SIG-M5 treated with dmso at 0.1 percent for 504 hours (cell line): ENCODE measurements at regions not wholly inside any gene's neighbourhood (a gene's known extent, or its start where the extent isn't known, plus 50 kb on each side); places are given as distances from the start of the nearest gene placed in this dataset.
"Not testable (repeated sequence)": the region's sequence is repeated elsewhere in the genome, so short reads cannot be mapped to it uniquely, and the experiment has no call there.

Experiments
- DNase-seq: peaks from one replicate; lab custom pipeline; 2025; ENCODE audit not compliant: unreplicated experiment; lab: John Stamatoyannopoulos, UW

DNA sequence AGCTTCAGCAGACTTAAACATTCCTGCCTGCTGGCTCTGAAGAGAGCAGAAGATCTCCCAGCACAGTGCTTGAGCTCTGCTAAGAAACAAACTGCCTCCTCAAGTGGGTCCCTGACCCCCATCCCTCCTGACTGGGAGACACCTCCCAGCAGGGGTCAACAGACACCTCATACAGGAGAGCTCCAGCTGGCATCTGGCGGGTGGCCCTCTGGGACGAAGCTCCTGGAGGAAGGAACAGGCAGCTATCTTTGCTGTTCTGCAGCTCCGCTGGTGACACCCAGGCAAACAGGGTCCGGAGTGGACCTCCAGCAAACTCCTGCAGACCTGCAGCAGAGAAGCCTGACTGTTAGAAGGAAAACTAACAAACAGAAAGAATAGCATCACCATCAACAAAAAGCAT is 139.3 kb downstream of the ATXN7L3B start:
- DNase-seq, result not testable (repeated sequence)

DNA sequence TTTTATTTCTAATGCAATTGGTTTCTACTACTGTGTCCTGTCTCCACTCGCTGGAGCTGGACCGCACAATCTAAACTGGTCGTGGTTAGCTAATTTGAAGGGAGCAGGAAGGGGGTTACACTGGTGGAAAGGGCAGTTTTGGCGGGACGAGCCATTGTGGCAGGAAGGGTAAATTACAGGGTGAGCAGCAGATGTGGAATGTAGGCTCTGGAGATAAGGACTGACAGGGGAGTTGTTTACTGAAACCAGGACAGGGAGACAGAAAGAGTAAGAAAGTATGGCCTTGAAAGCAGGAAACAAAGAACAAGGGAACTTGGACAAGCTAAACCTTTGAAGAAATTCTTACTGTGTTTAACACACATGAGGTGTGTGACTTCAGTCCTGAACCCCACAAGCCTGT is 147.8 kb downstream of the ATXN7L3B start:
- no peak for DNase-seq

DNA sequence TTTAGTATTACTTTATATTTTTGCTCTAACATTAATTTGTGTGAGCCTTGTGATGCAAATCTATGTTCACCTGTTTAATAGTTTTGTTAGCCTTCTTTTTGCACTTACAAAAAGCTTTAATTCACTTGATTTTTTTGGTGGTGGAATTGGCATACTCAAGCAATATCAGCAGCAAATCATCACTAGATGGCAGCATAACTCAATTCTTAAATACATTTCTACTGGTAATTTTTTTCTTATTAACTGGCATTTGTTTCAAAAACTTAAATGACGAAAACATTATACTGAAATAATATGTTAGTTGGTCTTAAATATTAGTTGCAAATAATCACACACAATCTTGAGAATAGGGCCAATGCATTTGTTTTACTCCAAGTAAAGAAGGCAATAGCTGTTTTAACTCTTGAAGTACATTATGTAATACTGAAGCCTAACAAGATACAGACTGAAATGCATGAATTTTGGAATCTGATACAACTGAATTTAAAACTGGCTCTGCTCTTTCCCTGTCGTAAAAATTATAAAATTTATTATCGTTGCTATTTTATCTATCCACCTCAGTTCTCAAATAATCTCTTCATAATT is 151.5 kb downstream of the ATXN7L3B start:
- peak; percentile 31 for DNase-seq

DNA sequence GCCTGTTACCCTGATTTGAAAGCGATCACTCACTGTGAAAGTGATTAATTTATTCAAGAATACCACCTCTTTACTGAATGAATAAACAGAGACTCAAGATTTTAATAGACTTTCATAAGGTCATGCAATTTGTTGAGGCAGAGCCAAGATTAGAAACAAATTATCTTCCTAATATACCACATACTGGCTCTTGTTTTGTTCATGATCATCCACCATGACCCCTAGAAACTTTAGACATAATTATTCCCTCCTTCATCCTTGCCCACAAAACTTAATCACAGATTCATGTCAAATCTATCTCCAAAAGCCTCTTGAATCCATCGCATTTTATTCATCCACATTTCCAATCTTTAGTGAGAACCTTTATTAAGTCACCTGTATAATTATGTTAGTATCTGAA is 152.3 kb downstream of the ATXN7L3B start:
- no peak for DNase-seq

GRCh38 chr12:74719447-74719846 is 181.8 kb downstream of the ATXN7L3B start:
- DNase-seq, result no peak

DNA sequence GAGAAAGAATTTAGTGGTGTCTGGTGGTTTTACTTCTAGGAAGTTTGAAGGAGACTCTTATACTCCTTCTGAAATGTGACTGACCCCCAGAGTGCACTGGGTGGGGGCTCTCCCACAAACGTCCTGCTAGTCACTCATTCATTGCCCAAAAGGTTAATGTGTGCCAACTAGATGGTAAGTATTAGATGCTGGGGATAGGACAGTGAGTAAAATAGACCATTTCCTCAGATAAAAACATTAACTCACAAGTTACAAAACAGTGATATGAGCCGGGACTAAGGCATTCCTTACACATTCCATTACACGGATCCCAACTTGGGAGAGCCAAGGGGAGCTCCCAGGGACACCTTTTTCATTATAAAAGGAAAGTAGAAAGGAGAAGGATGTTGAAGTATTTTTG is 185.1 kb downstream of the ATXN7L3B start:
- DNase-seq, result no peak

DNA sequence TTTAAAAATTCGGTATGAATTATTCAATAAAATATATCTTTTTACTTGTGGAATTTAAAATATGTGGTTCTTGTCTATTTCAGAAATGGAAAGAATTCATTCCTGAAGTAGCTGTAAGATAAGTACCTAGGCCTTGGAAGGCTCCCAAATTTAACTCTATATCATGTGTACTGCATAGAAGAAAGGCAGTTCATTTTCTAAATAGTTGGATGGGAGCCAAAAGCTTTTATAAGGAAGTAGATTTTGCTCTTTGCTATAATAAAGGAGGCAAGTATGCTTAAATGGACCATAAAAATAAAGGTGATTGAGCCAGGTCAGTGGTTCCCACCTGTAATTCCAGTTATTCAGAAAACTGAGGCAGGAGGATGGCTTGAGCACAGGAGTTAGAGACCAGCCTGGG is 187.5 kb downstream of the ATXN7L3B start:
- DNase-seq, result no peak

DNA sequence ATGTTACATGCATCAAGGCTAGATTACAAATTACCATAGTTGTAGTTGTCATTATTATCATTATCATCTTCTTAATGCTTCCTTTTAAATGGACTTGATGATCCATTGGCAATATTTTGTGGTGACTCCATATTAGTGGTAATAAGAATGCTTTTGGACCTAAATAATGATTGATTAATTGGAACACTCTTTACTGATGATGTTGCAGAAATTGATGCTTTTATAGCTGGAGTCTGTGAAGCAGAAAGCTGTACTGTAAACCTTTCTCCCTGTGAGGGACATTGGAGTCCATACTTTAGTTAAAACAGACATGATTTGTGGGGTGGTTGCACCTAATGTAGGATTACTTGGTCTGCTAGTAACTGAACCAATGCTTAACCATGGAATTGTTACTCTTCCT is 190.4 kb downstream of the ATXN7L3B start:
- no peak for DNase-seq

DNA sequence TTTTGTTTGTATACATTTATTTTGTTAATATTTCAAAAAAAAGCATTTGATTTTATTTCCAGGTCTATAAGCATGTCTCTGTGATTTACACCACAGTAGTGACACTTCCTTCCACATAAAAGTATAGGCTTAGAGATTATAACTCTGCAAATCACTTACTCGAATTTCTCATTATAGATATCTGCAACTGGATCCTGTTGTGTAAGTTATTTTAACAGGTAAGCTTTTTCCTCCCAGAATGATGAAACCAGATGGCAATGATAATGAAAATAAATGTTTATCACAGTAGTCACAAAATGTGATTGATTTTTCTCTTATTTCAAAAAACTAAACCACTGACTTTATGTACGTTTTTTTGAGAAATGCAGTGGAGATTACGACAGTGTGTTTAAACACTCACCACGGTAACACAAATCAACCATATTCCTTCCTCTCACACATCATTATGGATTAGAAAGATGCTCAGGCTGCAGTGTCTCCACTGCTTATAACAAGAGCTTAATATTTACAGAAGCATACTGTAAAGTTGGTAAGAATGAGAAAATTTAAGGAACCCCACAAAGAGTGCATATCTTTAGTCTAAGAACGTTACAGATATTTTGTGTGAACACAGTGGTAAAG is 194.6 kb downstream of the ATXN7L3B start:
- DNase-seq, result no peak

DNA sequence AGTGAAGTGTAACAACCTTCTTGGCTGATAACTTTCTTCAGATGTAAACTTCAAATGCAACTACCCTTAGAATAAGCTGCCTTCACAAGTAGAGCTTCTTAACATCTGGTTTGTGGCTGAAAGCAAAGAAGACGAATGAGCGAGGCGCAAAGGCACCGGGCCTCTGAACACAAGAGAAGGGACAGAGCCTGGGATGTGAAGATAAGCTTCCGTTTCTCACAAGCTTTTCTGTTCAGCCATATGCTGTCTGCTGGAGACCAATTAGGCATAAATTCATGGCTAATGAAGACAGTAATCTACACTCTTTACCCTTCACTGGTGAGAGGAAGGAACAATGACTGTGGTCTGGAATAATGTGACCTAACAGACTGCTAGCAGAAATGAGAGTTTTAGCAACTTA is 195.2 kb downstream of the ATXN7L3B start:
- DNase-seq, result no peak

- DNase-seq, result no peak
Measured at GRCh38 chr12:74741112-74741511, 203.5 kb downstream of the ATXN7L3B start.

DNA sequence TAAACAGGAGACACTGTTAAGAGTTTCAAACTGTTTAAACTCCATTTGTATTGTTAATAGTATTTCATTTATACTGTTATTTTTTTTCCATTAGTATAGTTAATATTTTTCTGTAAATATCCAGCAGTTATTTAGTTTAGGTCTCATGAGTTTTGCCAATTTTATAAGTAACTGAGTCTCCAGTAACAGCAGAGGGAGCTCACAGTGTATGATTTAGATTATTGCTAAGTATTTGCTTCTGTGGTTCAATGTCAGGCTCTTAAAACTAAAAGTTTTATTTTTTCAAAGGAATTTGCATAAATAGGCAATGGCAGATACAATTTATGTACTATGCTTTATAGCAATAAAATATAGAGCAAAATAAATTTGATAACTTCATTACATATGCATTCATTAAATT is 209.7 kb downstream of the ATXN7L3B start:
- DNase-seq, result peak; percentile 11

- no peak for DNase-seq
Measured at GRCh38 chr12:74751441-74751840, 213.8 kb downstream of the ATXN7L3B start.

GRCh38 chr12:74752215-74752614 is 214.6 kb downstream of the ATXN7L3B start:
- no peak for DNase-seq

DNA sequence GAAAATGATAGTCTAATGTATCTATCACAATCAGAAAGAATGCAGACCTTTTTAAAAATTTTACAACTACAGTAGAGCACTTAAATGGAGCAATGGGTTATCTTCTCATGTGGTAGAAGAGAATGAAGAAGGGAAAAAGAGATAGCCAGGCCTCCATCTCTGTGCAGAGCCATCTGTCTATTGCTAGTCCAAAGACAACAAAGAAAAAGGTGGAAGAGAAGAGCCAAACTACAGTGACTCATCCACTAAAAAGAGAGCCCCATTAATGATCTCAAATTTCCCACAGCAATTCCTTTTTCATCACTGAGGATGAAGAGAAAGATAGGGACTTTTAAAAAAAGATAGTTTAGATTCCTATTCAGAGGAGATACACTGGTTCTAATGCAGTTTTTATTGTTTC is 232.9 kb downstream of the ATXN7L3B start:
- DNase-seq, result no peak

DNA sequence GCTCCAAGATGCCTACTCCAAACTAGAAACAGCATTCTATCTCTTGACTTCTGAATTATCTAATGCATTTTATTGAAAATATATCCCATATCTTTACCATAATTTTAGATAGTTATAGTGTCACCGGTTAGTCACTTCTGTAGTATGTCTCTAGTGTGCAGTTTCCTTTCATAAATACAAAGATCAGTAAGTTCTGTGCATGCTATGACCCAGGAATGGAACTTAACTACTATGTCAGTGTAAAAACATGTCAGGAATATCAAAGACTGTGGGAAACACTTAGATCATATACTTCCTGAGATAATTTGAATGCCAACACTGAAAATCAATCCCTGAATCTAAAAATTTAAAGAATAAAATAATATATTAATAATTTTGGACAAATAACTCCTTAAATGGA is 237.6 kb downstream of the ATXN7L3B start:
- DNase-seq, result no peak

GRCh38 chr12:74776378-74776777 is 238.7 kb downstream of the ATXN7L3B start:
- DNase-seq, result no peak

- DNase-seq, result no peak
Measured at GRCh38 chr12:74780182-74780849, 242.7 kb downstream of the ATXN7L3B start.

- not testable (repeated sequence) for DNase-seq
Measured at GRCh38 chr12:74780850-74781241, 243.2 kb downstream of the ATXN7L3B start.

GRCh38 chr12:74781991-74782485 is 244.4 kb downstream of the ATXN7L3B start:
- DNase-seq, result no peak

DNA sequence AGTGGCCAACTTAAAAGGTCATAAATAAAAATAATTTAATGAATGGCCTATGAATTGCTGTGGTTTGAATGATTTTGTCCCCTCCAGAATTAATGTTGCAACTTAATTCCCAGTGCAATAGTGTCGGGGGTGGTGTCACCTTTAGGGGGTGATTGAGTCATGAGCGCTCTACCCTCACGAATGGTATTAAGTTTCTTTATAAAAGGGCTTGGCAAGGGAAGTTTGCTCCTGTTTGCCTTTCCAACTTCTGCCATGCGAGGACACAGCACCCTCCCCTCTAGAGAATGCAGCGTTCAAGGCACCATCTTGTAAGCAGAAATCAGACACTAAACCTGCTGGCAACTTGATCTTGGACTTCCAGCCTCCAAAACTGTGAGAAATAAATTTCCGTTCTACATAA is 253.3 kb downstream of the ATXN7L3B start:
- DNase-seq, result no peak

GRCh38 chr12:74791365-74791764 is 253.7 kb downstream of the ATXN7L3B start:
- no peak for DNase-seq
